ENCODE measurements at regions not wholly inside any gene's neighbourhood (a gene's known extent, or its start where the extent isn't known, plus 50 kb on each side); places are given as distances from the start of the nearest gene placed in this dataset.
"Not testable (repeated sequence)": the region's sequence is repeated elsewhere in the genome, so short reads cannot be mapped to it uniquely, and the experiment has no call there.

- Histone ChIP-seq H3K4me1 (ENCODE audit: insufficient read depth, low read length, poor library complexity, severe bottlenecking) (no peaks in the 10 kb centered on the region), H3K9me2 (replicated peaks; ENCODE audit: low read depth, low read length) (no peaks in the 10 kb centered on the region), H3F3A (ENCODE audit: low read depth) (no peaks in the 10 kb centered on the region), H3K4me2 (ENCODE audit: low read depth, low read length, poor library complexity, severe bottlenecking) (no peak overlapping the region), H3K4me3 (ENCODE audit: low read length, poor library complexity, severe bottlenecking) (no peak overlapping the region), H4K20me1 (ENCODE audit: insufficient read depth, low read length, poor library complexity, severe bottlenecking) (no peaks in the 10 kb centered on the region), H3K36me3 (ENCODE audit: insufficient read depth, low read length) (no peaks in the 10 kb centered on the region), H2AFZ (ENCODE audit: low read length) (no peak overlapping the region), H3K79me2 (ENCODE audit: insufficient read depth, low read length) (no peaks in the 10 kb centered on the region), H3K9me3 (ENCODE audit: insufficient read depth, low read depth, low read length) (no peaks in the 10 kb centered on the region), H3K27me3 (ENCODE audit: insufficient read depth, low read length, poor library complexity, severe bottlenecking) (peaks cover under 1% of the 10 kb centered on the region), H3K9ac (ENCODE audit: low read depth, low read length, poor library complexity, severe bottlenecking) (no peak overlapping the region)
- TF ChIP-seq EZH2phosphoT487 (IDR thresholded peaks at IDR 0.05; ENCODE audit: borderline replicate concordance) (no peak), CTCF (conservative IDR thresholded peaks at IDR 0.05; ENCODE audit: low read length) (no peak)
These were observed 70.9 kb upstream of the UBASH3B start for GRCh38 chr11:122584670-122585069.

GRCh38 chr11:122580071-122580470 is 75.5 kb upstream of the UBASH3B start:
- not testable (repeated sequence) for H3K9ac ChIP-seq (ENCODE audit: low read depth, low read length, poor library complexity, severe bottlenecking); H3K4me1 ChIP-seq (ENCODE audit: insufficient read depth, low read length, poor library complexity, severe bottlenecking); H3K4me3 ChIP-seq (ENCODE audit: low read length, poor library complexity, severe bottlenecking); H2AFZ ChIP-seq (ENCODE audit: low read length); H3K9me2 ChIP-seq (replicated peaks; ENCODE audit: low read depth, low read length); H3K79me2 ChIP-seq (ENCODE audit: insufficient read depth, low read length); H3F3A ChIP-seq (ENCODE audit: low read depth); H3K27me3 ChIP-seq (ENCODE audit: insufficient read depth, low read length, poor library complexity, severe bottlenecking); H3K36me3 ChIP-seq (ENCODE audit: insufficient read depth, low read length); H4K20me1 ChIP-seq (ENCODE audit: insufficient read depth, low read length, poor library complexity, severe bottlenecking); H3K9me3 ChIP-seq (ENCODE audit: insufficient read depth, low read depth, low read length); H3K4me2 ChIP-seq (ENCODE audit: low read depth, low read length, poor library complexity, severe bottlenecking)

DNA sequence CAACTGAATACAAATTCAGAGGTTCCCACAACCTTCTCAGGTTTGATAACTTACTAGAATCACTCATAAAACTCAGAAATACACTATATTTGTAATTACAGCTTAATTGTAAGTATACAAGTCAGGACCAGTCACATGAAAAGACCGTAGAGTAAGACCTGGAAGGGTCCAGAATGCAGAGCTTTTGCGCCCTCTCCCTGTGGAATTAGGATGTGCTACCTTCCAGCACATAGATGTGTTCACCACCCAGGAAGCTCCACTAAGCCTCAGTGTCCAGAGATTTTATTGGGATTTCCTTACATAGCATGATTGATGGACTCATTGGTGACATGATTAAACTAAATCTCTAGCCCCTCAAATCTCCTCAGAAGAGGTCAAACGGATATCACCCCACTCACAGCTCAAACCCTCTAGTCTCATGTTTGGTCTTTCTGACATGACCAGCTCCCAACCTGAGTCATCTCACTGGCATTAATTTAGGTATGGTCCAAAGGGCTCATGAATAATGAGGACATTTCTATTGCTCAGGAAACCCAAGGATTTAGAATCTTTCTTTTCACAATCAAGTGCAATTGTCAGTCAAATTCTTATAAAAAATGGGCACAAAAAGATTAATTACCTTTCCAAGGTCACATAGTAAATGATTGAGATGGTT is 77.2 kb upstream of the UBASH3B start:
- Histone ChIP-seq H3K27me3 (ENCODE audit: insufficient read depth, low read length, poor library complexity, severe bottlenecking) (no peaks in the 10 kb centered on the region), H3K4me2 (ENCODE audit: low read depth, low read length, poor library complexity, severe bottlenecking) (no peak overlapping the region), H3K4me1 (ENCODE audit: insufficient read depth, low read length, poor library complexity, severe bottlenecking) (no peaks in the 10 kb centered on the region), H3K36me3 (ENCODE audit: insufficient read depth, low read length) (no peaks in the 10 kb centered on the region), H3K9ac (ENCODE audit: low read depth, low read length, poor library complexity, severe bottlenecking) (no peak overlapping the region), H3K9me2 (replicated peaks; ENCODE audit: low read depth, low read length) (no peaks in the 10 kb centered on the region), H3K4me3 (ENCODE audit: low read length, poor library complexity, severe bottlenecking) (no peak overlapping the region), H4K20me1 (ENCODE audit: insufficient read depth, low read length, poor library complexity, severe bottlenecking) (no peaks in the 10 kb centered on the region), H3K9me3 (ENCODE audit: insufficient read depth, low read depth, low read length) (no peaks in the 10 kb centered on the region), H3F3A (ENCODE audit: low read depth) (no peaks in the 10 kb centered on the region), H2AFZ (ENCODE audit: low read length) (no peak overlapping the region), H3K79me2 (ENCODE audit: insufficient read depth, low read length) (no peaks in the 10 kb centered on the region)
- TF ChIP-seq EZH2phosphoT487 (IDR thresholded peaks at IDR 0.05; ENCODE audit: borderline replicate concordance): no peak
- peak; percentile 53 for TF ChIP-seq CTCF (conservative IDR thresholded peaks at IDR 0.05; ENCODE audit: low read length)

- Histone ChIP-seq H3K9me2 (replicated peaks; ENCODE audit: low read depth, low read length) (no peaks in the 10 kb centered on the region), H4K20me1 (ENCODE audit: insufficient read depth, low read length, poor library complexity, severe bottlenecking) (no peaks in the 10 kb centered on the region), H3K4me1 (ENCODE audit: insufficient read depth, low read length, poor library complexity, severe bottlenecking) (no peaks in the 10 kb centered on the region), H2AFZ (ENCODE audit: low read length) (no peak overlapping the region), H3K4me2 (ENCODE audit: low read depth, low read length, poor library complexity, severe bottlenecking) (no peak overlapping the region), H3K9me3 (ENCODE audit: insufficient read depth, low read depth, low read length) (no peaks in the 10 kb centered on the region), H3F3A (ENCODE audit: low read depth) (no peaks in the 10 kb centered on the region), H3K9ac (ENCODE audit: low read depth, low read length, poor library complexity, severe bottlenecking) (no peak overlapping the region), H3K4me3 (ENCODE audit: low read length, poor library complexity, severe bottlenecking) (no peak overlapping the region), H3K27me3 (ENCODE audit: insufficient read depth, low read length, poor library complexity, severe bottlenecking) (no peaks in the 10 kb centered on the region), H3K79me2 (ENCODE audit: insufficient read depth, low read length) (no peaks in the 10 kb centered on the region), H3K36me3 (ENCODE audit: insufficient read depth, low read length) (no peaks in the 10 kb centered on the region)
- TF ChIP-seq CTCF (conservative IDR thresholded peaks at IDR 0.05; ENCODE audit: low read length): no peak
- TF ChIP-seq EZH2phosphoT487 (IDR thresholded peaks at IDR 0.05; ENCODE audit: borderline replicate concordance): no peak
These were observed 82.9 kb upstream of the UBASH3B start for GRCh38 chr11:122572592-122572991.

Data from Loucy (cell line).